ENCODE measurements at regions not wholly inside any gene's neighbourhood (a gene's known extent, or its start where the extent isn't known, plus 50 kb on each side); places are given as distances from the start of the nearest gene placed in this dataset.
A peak's percentile ranks its signal among the peaks of the same experiment; 100 is the strongest.

- DNase-seq (ENCODE audit: low read depth, low spot score): no peak
- in situ Hi-C loops (cut with HindIII; ENCODE audit: low pct_unique_long_range_greater_than_20kb, low sequenced_read_pairs): no loop called here
These were observed 311.7 kb upstream of the CTSO start for GRCh38 chr4:156265407-156265806.

GRCh38 chr4:156261230-156261629 lies 307.6 kb upstream of the CTSO start:
- no peak for DNase-seq (ENCODE audit: low read depth, low spot score)
- in situ Hi-C loops (cut with HindIII; ENCODE audit: low pct_unique_long_range_greater_than_20kb, low sequenced_read_pairs): no loop called here

- DNase-seq (ENCODE audit: low read depth, low spot score): no peak
These were observed 301.8 kb upstream of the CTSO start for GRCh38 chr4:156255230-156256007.

GRCh38 chr4:156252358-156252921 lies 298.8 kb upstream of the CTSO start:
- DNase-seq (ENCODE audit: low read depth, low spot score): no peak
- in situ Hi-C loops (cut with HindIII; ENCODE audit: low pct_unique_long_range_greater_than_20kb, low sequenced_read_pairs): no loop called here

More at GRCh38 chr4:156255230-156256007, 301.8 kb upstream of the CTSO start:
- in situ Hi-C loops (cut with HindIII; ENCODE audit: low pct_unique_long_range_greater_than_20kb, low sequenced_read_pairs): no loop called here

GRCh38 chr4:156251373-156252065 lies 297.9 kb upstream of the CTSO start:
- no peak for DNase-seq (ENCODE audit: low read depth, low spot score)
- in situ Hi-C loops (cut with HindIII; ENCODE audit: low pct_unique_long_range_greater_than_20kb, low sequenced_read_pairs): no loop called here

- in situ Hi-C loops (cut with HindIII; ENCODE audit: low pct_unique_long_range_greater_than_20kb, low sequenced_read_pairs): no loop called here
- DNase-seq (ENCODE audit: low read depth, low spot score): no peak
These were observed 295.3 kb upstream of the CTSO start for GRCh38 chr4:156248917-156249316.

- no peak for DNase-seq (ENCODE audit: low read depth, low spot score)
- in situ Hi-C loops (cut with HindIII; ENCODE audit: low pct_unique_long_range_greater_than_20kb, low sequenced_read_pairs): no loop called here
These were observed 293.8 kb upstream of the CTSO start for GRCh38 chr4:156247470-156247869.

GRCh38 chr4:156243015-156243414 lies 289.3 kb upstream of the CTSO start:
- DNase-seq (ENCODE audit: low read depth, low spot score): no peak
- in situ Hi-C loops (cut with HindIII; ENCODE audit: low pct_unique_long_range_greater_than_20kb, low sequenced_read_pairs): no loop called here

GRCh38 chr4:156242390-156242789 lies 288.7 kb upstream of the CTSO start:
- in situ Hi-C loops (cut with HindIII; ENCODE audit: low pct_unique_long_range_greater_than_20kb, low sequenced_read_pairs): no loop called here
- DNase-seq (ENCODE audit: low read depth, low spot score): no peak

- in situ Hi-C loops (cut with HindIII; ENCODE audit: low pct_unique_long_range_greater_than_20kb, low sequenced_read_pairs): no loop called here
- no peak for DNase-seq (ENCODE audit: low read depth, low spot score)
These were observed 288.2 kb upstream of the CTSO start for GRCh38 chr4:156241896-156242295.

- in situ Hi-C loops (cut with HindIII; ENCODE audit: low pct_unique_long_range_greater_than_20kb, low sequenced_read_pairs): no loop called here
- DNase-seq (ENCODE audit: low read depth, low spot score): no peak
These were observed 284.5 kb upstream of the CTSO start for GRCh38 chr4:156238171-156238570.

GRCh38 chr4:156237231-156237630 lies 283.6 kb upstream of the CTSO start:
- in situ Hi-C loops (cut with HindIII; ENCODE audit: low pct_unique_long_range_greater_than_20kb, low sequenced_read_pairs): no loop called here
- peak; percentile 6 for DNase-seq (ENCODE audit: low read depth, low spot score)

- DNase-seq (ENCODE audit: low read depth, low spot score): no peak
- in situ Hi-C loops (cut with HindIII; ENCODE audit: low pct_unique_long_range_greater_than_20kb, low sequenced_read_pairs): no loop called here
These were observed 276.5 kb upstream of the CTSO start for GRCh38 chr4:156230176-156230575.

- in situ Hi-C loops (cut with HindIII; ENCODE audit: low pct_unique_long_range_greater_than_20kb, low sequenced_read_pairs): no loop called here
These were observed 275.0 kb upstream of the CTSO start for GRCh38 chr4:156228676-156229075.

GRCh38 chr4:156227321-156227720 lies 273.7 kb upstream of the CTSO start:
- no peak for DNase-seq (ENCODE audit: low read depth, low spot score)
- in situ Hi-C loops (cut with HindIII; ENCODE audit: low pct_unique_long_range_greater_than_20kb, low sequenced_read_pairs): no loop called here

More at GRCh38 chr4:156228676-156229075, 275.0 kb upstream of the CTSO start:
- DNase-seq (ENCODE audit: low read depth, low spot score): no peak

GRCh38 chr4:156223985-156224384 lies 270.3 kb upstream of the CTSO start:
- in situ Hi-C loops (cut with HindIII; ENCODE audit: low pct_unique_long_range_greater_than_20kb, low sequenced_read_pairs): no loop called here
- no peak for DNase-seq (ENCODE audit: low read depth, low spot score)

GRCh38 chr4:156217236-156217635 lies 263.6 kb upstream of the CTSO start:
- DNase-seq (ENCODE audit: low read depth, low spot score): no peak
- in situ Hi-C loops (cut with HindIII; ENCODE audit: low pct_unique_long_range_greater_than_20kb, low sequenced_read_pairs): no loop called here

- DNase-seq (ENCODE audit: low read depth, low spot score): no peak
- in situ Hi-C loops (cut with HindIII; ENCODE audit: low pct_unique_long_range_greater_than_20kb, low sequenced_read_pairs): no loop called here
These were observed 247.4 kb upstream of the CTSO start for GRCh38 chr4:156201050-156201449.

- DNase-seq (ENCODE audit: low read depth, low spot score): no peak
- in situ Hi-C loops (cut with HindIII; ENCODE audit: low pct_unique_long_range_greater_than_20kb, low sequenced_read_pairs): no loop called here
These were observed 244.8 kb upstream of the CTSO start for GRCh38 chr4:156198511-156198910.
